ENCODE measurements at regions not wholly inside any gene's neighbourhood (a gene's known extent, or its start where the extent isn't known, plus 50 kb on each side); places are given as distances from the start of the nearest gene placed in this dataset.

DNA sequence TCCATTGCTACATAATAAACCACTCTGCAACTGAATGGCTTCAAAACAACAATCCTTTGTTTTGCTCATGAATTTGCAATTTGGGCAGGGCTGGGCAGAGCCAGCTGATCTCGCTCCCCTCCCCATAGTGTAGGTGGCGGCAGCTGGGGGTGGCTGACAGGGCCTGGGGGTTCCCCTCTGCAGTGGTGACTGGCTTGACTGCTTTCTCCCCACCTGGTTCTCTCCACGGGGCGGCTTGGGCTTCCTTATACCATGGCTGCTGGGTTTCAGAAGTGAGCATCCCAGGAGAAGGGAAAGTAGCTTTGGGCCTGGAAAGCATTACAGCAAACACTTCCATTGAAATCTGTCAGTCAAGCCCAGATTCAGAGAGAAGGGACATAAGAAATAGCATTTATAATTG is 129.7 kb upstream of the ZBTB40 start:
- Histone ChIP-seq H3K9me3 (no peaks in the 10 kb centered on the region), H3K4me3 (no peak overlapping the region), H3K36me3 (replicated peaks) (no peaks in the 10 kb centered on the region), H3K4me1 (no peaks in the 10 kb centered on the region), H3K27me3 (ENCODE audit: low read depth) (no peaks in the 10 kb centered on the region)
- no peak for DNase-seq (ENCODE audit: low spot score in 2 of 2)
- in situ Hi-C loops (cut with MboI; ENCODE audit: low sequenced_read_pairs), result no loop called here

DNA sequence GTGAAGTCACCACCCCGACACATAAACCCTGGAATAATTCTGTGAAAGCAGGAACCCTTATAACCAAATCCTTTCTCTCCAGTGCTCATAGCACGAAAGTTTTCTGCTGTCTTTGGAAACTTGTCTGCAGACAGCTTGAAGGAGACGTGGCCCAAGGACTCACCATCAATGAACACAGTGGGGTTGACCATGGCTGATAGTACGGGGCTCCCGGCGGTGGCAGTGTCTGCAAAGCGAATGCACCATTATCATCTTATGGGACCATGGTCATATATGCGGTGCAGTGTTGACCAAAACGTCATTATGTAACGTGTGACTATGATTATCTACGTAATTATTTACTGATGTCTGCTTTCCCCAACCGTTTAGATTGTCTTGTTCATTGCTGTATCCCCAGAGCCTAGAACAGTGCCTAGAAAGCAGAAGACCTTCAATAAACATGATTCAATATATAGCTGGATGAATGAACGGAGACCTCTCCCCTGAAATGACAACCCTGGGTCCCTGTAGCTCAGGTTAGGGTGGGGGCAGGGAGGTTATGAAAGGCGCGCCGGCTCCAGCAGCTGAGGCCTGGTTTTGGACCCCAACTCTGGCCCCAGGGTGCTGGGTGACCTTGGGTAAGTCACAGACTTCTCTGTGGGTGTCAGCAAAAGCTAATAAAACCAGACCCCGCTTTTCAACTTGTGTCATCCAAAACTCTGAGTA is 128.4 kb upstream of the ZBTB40 start:
- Histone ChIP-seq H3K9me3 (no peaks in the 10 kb centered on the region), H3K27me3 (ENCODE audit: low read depth) (no peaks in the 10 kb centered on the region)
- in situ Hi-C loops (cut with MboI; ENCODE audit: low sequenced_read_pairs), result no loop called here

DNA sequence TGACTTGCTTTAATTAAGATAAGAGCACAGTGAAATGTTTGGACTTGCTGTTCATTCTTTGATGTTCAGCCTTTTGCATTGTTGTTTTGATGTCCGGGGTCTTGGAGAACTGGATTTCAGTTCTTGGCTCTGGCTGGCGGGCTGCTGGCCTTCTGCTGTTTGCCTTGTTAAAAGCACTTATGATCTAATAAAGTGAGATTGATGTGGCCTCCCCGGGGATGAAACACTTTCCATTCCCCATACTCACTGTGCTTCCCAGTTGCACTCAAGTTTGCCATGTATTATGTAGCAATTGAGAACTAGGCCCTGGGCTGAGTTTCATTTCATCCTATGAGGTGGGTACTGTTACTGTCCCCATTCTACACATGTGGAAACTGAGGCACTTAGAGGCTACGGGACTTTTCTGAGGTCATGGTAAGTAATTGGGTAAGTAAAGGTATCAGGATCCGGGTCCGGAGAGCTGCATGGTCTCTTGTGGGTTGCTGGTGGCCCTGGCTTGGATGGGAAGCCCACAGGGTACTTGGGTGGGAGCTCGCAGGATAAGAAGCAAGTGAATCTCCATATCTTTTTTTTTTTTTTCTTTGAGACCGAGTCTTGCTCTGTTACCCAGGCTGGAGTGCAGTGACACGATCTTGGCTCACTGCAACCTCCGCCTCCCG is 127.7 kb upstream of the ZBTB40 start:
- H3K27me3 ChIP-seq (ENCODE audit: low read depth), result no peaks in the 10 kb centered on the region
- no peaks in the 10 kb centered on the region for H3K4me1 ChIP-seq
- DNase-seq (ENCODE audit: low spot score in 2 of 2), result no peak
- no peaks in the 10 kb centered on the region for H3K36me3 ChIP-seq (replicated peaks)
- in situ Hi-C loops (cut with MboI; ENCODE audit: low sequenced_read_pairs), result no loop called here
- H3K4me3 ChIP-seq, result no peak overlapping the region
- H3K9me3 ChIP-seq, result no peaks in the 10 kb centered on the region

More for the DNA sequence above, 128.4 kb upstream of the ZBTB40 start:
- Histone ChIP-seq H3K4me1 (no peaks in the 10 kb centered on the region), H3K4me3 (no peak overlapping the region), H3K36me3 (replicated peaks) (no peaks in the 10 kb centered on the region)
- DNase-seq (ENCODE audit: low spot score in 2 of 2), result no peak

DNA sequence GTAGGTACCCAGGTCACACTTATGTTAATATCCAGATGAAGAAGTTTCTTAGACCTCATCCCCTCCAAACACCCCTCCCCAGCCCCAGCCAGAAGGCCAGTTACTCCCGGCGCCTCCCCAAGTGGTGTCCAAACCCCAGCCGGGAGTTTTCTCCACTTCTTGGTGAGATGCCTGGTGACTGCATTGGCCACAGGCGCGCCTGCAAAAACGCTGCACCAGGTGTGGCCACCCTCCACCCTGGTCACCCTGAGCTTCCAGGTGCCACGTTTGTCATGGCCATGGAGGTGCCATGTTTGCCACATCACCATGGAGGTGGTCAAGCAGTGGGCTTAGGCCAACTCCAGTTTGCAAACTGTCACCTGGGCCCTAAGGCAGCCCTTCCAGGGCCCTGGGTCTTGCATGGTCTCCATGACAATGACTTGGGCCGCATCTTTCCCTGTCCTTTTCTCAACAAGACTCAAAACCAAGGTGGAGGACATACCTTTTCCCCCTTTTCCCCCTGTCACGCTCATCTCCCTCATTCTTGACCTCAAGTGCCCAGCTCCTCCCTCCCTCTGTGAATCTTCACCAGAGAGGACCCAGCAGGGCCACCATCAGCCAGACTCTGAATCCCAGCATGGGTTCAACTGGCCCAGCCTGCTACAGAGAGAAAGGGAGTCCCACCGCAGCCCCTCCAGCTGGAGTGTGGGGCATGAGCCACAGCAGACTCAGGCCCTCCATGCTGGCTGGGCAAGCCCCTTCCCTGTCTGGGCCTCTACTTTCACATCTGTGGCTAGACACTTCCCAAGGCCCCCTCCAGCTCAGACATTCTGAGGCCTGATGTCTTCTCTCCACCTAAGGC is 125.9 kb upstream of the ZBTB40 start:
- Histone ChIP-seq H3K9me3 (no peaks in the 10 kb centered on the region), H3K27me3 (ENCODE audit: low read depth) (0 out of 2 replicates have a peak, but pooled peaks cover under 1% of the 10 kb centered on the region), H3K36me3 (replicated peaks) (no peaks in the 10 kb centered on the region), H3K4me1 (no peaks in the 10 kb centered on the region), H3K4me3 (no peak overlapping the region)
- no peak for DNase-seq (ENCODE audit: low spot score in 2 of 2)
- in situ Hi-C loops (cut with MboI; ENCODE audit: low sequenced_read_pairs), result no loop called here

DNA sequence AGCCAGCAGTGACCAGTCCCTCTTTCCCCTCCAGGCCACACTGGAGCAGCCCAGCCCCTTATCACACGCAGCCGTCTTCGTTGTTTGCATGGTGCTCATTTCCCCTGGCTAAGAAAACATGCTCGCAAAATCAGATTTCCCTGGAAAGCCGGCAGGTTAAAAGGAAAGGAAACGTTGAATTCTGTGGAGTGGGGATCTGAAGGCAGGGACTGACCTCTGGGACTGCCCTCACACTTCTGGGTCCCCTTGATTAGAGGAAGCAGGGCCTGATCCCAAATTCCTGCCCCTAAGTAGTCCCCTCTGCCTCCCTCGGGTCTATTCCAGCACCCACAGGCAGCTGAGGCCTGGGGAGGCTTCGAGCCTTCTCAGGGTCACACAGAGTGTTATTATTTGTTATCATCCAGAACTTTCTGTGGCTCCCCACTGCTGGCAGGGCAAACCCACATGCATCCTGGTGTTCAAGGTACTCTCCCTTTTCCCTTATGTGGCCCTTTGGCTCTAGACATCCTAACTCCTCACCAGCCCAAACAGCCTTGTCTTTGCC is 125.2 kb upstream of the ZBTB40 start:
- 0 out of 2 replicates have a peak, but pooled peaks cover 4% of the 10 kb centered on the region for H3K27me3 ChIP-seq (ENCODE audit: low read depth)
- no peaks in the 10 kb centered on the region for H3K4me1 ChIP-seq
- in situ Hi-C loops (cut with MboI; ENCODE audit: low sequenced_read_pairs), result no loop called here

DNA sequence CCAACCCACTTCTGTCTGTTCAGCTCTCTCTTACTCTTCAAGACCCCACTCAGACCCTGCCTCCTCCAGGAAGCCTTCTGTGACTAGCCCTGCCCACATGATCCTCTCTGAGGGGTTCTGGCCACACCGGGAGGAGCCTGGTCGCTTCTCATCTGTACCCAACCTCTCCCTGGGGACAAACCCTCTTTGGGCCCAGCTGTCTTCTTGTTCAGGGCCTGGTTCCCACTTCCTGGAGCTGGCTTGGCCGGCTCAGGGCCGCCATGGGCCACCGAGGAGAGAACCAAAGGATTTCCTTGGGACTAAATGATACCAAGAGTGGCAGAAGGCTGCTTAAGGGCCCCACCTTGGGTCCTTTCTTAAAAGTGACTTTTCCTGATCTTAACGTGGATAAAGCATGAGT is 124.7 kb upstream of the ZBTB40 start:
- H3K27me3 ChIP-seq (ENCODE audit: low read depth), result 0 out of 2 replicates have a peak, but pooled peaks cover 4% of the 10 kb centered on the region
- no peaks in the 10 kb centered on the region for H3K9me3 ChIP-seq
- H3K36me3 ChIP-seq (replicated peaks), result no peaks in the 10 kb centered on the region
- DNase-seq (ENCODE audit: low spot score in 2 of 2), result no peak
- H3K4me3 ChIP-seq, result no peak overlapping the region
- no peaks in the 10 kb centered on the region for H3K4me1 ChIP-seq
- in situ Hi-C loops (cut with MboI; ENCODE audit: low sequenced_read_pairs), result no loop called here

More for the DNA sequence above, 125.2 kb upstream of the ZBTB40 start:
- no peak for DNase-seq (ENCODE audit: low spot score in 2 of 2)
- Histone ChIP-seq H3K4me3 (no peak overlapping the region), H3K36me3 (replicated peaks) (no peaks in the 10 kb centered on the region), H3K9me3 (no peaks in the 10 kb centered on the region)

DNA sequence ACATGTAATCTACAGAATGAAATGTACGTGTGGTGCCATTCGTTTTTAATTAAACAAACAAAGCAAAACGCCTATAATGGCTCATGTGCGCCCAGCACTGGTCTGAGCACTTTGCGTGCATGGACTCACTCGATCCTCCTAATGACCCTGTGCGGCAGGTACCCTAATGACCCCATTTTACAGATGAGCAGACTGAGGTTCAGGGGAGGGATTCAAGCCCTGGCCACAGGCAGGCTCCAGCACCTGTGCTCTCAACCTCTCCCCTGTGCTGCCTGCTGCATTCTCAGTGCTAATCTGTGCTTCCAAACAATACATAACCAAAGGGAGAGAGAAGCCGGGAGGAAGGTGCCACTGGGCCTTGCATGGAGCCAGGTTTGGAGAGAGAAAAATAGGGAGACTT is 124.2 kb upstream of the ZBTB40 start:
- DNase-seq (ENCODE audit: low spot score in 2 of 2), result no peak
- H3K36me3 ChIP-seq (replicated peaks), result no peaks in the 10 kb centered on the region
- H3K27me3 ChIP-seq (ENCODE audit: low read depth), result 0 out of 2 replicates have a peak, but pooled peaks cover 4% of the 10 kb centered on the region
- in situ Hi-C loops (cut with MboI; ENCODE audit: low sequenced_read_pairs), result no loop called here
- no peaks in the 10 kb centered on the region for H3K4me1 ChIP-seq
- no peak overlapping the region for H3K4me3 ChIP-seq
- no peaks in the 10 kb centered on the region for H3K9me3 ChIP-seq

DNA sequence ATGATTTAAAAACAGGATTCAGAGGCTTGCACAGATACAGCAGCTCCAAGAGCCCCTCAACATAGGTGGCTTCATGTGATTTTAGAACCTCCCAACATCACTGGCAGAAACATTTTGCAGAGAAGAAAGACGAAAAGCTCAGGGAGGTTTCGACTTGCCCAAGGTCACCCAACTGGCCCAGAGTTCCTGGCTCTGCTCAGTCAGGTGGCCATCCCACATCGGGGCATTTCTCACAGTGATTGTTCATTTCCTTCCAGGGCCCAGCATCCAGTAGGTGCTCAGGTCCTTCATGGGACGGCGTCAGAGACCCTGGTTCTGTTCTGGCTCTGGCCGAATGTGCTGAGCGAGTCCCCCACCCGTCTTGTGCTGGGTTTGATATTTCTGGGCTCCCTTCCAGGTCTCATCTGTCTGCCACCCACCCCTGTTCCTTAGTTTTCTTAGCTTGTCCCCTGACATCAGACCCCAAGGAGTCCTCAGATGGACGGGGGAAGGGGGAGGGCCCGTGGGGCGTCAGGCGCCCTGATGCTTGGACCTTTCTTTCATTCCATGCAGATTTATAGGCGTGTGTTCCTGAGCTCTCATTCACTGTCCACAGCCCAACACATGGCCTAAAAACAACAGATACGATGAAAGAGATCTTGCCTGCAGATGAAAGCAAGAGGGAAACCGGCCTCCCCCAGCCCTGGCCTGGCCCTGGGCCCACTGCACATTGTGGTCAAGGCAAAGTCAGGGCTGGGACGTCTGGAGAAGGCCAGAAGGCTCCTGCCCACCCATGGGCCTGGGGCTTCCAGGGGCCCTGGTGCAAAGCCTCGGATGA is 123.1 kb upstream of the ZBTB40 start:
- H3K4me3 ChIP-seq, result no peak overlapping the region
- no peaks in the 10 kb centered on the region for H3K4me1 ChIP-seq
- in situ Hi-C loops (cut with MboI; ENCODE audit: low sequenced_read_pairs), result no loop called here
- no peaks in the 10 kb centered on the region for H3K9me3 ChIP-seq
- DNase-seq (ENCODE audit: low spot score in 2 of 2), result no peak
- H3K36me3 ChIP-seq (replicated peaks), result no peaks in the 10 kb centered on the region
- H3K27me3 ChIP-seq (ENCODE audit: low read depth), result 0 out of 2 replicates have a peak, but pooled peaks cover 4% of the 10 kb centered on the region

DNA sequence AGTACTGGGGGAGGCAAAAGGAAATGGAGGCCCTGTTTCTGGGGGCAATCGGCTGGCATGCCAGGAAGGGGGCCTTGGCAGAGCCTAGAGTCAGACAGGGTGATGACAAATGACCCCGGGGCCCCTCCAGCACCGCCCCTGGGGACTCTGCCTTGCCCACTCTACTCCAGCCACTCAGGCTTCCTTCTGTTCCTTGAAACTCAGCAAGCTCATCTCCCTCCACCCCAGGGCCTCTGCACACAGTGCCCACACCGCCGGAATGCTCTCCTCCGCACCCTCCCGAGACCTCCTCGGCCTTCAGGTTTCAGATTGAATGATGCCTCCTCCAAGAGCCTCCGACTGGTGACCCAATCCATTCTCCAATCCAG is 122.5 kb upstream of the ZBTB40 start:
- Histone ChIP-seq H3K36me3 (replicated peaks) (no peaks in the 10 kb centered on the region), H3K4me1 (no peaks in the 10 kb centered on the region), H3K4me3 (no peak overlapping the region), H3K9me3 (no peaks in the 10 kb centered on the region), H3K27me3 (ENCODE audit: low read depth) (0 out of 2 replicates have a peak, but pooled peaks cover 7% of the 10 kb centered on the region)
- no peak for DNase-seq (ENCODE audit: low spot score in 2 of 2)
- in situ Hi-C loops (cut with MboI; ENCODE audit: low sequenced_read_pairs), result no loop called here

DNA sequence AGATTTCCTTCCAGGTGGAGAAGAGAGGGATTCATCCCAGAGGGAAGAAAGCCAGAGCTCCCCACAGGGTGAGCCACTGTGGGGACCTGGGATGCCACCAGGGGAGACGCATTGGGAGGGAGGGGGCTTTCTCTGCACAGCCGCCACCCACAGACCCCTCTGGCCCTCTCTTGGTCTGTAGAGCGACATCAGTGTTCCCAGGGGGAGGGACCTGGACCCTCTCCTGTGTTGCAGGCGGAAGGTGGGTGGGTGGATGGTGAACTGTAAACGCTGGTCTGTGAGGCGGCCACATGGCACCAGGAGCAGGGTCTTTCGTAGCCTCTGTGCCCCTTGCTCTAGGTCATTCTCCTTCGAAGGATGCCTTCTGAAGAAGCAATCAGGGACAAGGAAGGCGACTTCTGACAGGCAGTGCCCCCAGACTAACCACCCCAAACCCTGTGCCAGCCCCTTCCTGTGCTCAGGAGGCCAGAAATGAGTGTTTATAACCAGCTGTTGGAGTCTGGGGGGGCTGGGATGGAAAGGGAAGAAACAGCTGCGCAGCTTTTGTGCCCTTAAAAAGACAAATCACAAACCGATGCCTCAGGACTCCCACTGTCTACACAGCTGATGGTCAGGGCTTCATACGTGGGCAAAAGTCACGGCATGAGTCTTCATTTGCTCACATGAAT is 121.4 kb upstream of the ZBTB40 start:
- in situ Hi-C loops (cut with MboI; ENCODE audit: low sequenced_read_pairs), result no loop called here
- H3K27me3 ChIP-seq (ENCODE audit: low read depth), result 0 out of 2 replicates have a peak, but pooled peaks cover 7% of the 10 kb centered on the region
- H3K4me3 ChIP-seq, result no peak overlapping the region
- DNase-seq (ENCODE audit: low spot score in 2 of 2), result no peak
- H3K36me3 ChIP-seq (replicated peaks), result no peaks in the 10 kb centered on the region
- H3K9me3 ChIP-seq, result no peaks in the 10 kb centered on the region
- no peaks in the 10 kb centered on the region for H3K4me1 ChIP-seq

DNA sequence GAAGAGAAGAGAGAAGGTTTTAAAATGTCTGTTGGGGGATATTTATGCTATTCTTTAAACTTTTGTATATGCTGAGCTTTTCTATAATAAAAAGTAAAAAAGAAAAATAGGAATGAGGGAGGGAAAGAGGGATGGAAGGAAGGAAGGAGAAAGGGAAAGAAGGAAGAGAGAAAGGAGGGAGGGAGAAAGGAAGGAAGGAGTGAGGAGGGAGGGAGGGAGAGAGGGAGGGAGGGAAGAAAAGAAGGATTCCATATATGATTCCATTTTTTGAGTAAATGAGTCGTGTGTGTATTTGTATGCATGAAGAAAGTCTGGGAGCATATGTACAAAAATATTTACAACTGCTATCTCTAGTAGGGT is 120.9 kb upstream of the ZBTB40 start:
- H3K27me3 ChIP-seq (ENCODE audit: low read depth), result 0 out of 2 replicates have a peak, but pooled peaks cover 7% of the 10 kb centered on the region
- DNase-seq (ENCODE audit: low spot score in 2 of 2), result no peak
- no peak overlapping the region for H3K4me3 ChIP-seq
- H3K9me3 ChIP-seq, result no peaks in the 10 kb centered on the region
- H3K4me1 ChIP-seq, result no peaks in the 10 kb centered on the region
- in situ Hi-C loops (cut with MboI; ENCODE audit: low sequenced_read_pairs), result no loop called here
- H3K36me3 ChIP-seq (replicated peaks), result no peaks in the 10 kb centered on the region

DNA sequence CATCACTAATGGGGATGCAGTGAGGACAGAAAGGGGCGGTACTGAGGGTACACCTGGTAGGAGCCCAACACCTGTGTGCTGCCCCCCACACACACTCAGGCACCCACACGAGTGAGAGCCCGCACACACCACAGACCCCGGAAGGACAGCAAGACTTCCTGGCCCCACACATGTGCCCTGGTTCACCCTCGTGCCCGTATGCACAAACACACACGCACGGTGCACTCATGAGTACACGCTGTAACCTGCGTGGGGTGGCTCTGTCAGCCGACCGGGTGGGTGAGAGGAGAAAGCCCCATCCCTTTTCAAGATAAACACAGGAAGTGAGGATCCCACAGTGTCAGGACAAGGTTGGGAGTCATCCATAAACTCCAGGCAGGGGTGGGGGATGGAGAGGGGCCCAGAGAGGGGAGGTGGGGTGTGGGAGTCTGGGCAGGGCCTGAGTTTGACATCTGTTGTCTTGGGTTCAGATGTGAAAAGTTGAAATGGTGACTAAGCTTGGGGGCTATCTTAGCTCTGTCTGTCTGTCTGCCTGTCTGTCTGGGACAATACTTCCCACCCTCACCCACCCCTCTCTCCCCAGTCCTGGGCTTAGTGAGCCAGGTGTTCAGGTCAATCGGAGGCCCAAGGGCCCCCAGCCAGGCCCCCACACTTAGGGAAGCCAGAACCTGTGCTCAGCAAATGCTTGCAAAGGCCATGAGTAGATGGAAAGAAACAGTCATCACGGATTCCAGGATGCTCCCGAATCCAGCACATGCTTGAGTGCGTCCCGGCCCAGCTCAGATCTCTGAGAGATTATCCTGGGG is 119.8 kb upstream of the ZBTB40 start:
- no peaks in the 10 kb centered on the region for H3K9me3 ChIP-seq
- no peak overlapping the region for H3K4me3 ChIP-seq
- H3K4me1 ChIP-seq, result no peaks in the 10 kb centered on the region
- no peak for DNase-seq (ENCODE audit: low spot score in 2 of 2)
- H3K36me3 ChIP-seq (replicated peaks), result no peaks in the 10 kb centered on the region
- 0 out of 2 replicates have a peak, but pooled peaks cover 7% of the 10 kb centered on the region for H3K27me3 ChIP-seq (ENCODE audit: low read depth)
- in situ Hi-C loops (cut with MboI; ENCODE audit: low sequenced_read_pairs), result no loop called here
